AG08395 (cell line): ENCODE measurements at regions not wholly inside any gene's neighbourhood (a gene's known extent, or its start where the extent isn't known, plus 50 kb on each side); places are given as distances from the start of the nearest gene placed in this dataset.
"Not testable (repeated sequence)": the region's sequence is repeated elsewhere in the genome, so short reads cannot be mapped to it uniquely, and the experiment has no call there.

ENCODE experiments used
- DNase-seq: peaks from one replicate; pipeline ENCODE4 v3.0.0; 2012; ENCODE audit warnings: mixed read lengths, low spot score

DNA sequence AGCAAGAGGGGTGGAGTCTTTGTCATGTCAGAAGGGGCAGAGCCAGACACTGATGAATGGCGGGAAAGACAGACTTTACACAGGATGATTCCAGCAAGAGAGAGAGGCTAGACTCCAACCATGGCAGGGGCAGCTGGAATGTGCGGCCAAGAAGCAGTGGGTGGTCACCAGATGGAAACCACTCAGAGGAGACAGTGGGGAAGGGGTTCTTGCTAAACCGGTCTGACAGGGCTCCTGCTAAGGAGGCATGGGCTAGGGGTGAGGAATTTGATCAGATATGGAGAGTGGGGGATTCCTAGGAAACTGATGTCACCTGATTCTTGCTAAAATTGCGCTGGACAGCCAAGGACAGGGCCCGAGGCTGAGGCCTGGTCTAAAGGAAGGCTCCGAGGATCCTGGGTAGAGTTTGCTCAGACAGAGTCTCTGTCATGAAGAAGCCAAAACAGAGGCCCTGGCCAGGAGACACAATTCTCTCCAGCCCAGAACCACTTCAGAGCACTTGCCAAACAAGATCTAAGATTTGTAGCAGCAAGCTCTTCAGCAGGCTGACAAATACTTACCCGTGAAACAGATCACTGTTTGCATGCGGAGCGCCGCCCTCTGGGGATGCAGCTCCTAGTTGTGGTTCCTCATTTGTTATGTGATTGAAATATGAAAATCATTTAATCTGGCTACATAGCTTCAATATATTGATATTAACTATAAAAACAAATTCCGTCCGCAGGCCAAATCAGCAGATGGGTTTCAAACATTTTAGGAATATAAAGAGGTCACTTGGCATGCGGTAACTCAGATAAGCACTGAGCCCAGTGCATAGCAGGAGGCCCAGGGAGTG is 377.0 kb downstream of the TCERG1L start:
- no peak for DNase-seq

DNA sequence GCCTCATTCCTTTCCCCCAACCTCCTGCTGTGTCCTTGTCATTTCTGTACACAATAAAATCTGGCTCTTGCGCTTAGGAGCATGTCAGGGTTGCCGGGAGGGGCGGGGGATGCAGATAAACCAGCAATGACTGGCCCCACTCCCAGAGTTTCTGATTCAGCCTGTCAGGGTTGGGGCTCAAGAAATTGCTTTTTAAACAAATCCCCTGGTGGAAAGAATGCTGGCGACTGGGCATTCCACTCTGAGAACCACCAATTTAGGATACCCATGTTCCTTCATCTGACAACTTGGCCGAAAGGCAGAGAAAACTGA is 376.4 kb downstream of the TCERG1L start:
- no peak for DNase-seq

DNA sequence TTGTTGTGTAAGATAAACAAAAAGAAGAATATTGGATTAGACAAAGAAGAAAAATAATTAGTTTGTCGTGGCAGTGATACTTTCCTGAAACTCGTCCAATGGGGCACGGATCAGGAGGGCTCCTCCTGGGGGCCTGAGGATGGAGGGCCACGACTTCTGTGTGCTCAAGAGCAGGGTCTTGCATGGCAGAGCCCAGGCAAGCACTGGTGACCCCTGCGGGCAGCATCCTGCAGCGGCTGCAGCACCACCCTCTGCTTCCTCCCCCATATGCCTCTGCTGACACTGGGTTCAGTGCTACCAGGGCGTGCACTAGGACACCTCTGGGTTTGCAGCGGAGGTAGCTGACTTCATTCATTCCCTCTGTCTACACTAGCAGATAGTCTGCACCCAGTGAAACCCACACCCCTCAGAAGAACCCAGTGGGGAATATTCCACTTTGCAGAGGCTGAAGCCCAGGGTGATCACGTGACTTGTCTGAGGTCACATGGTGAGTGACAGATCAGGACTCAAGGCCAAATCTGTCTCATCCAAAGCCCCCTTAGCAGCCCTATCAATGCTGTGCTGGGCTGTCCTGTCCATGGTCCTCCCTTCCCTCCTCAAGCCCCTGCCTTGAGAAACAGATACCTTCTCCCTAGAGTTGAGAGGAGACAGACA is 375.5 kb downstream of the TCERG1L start:
- DNase-seq = no peak

DNA sequence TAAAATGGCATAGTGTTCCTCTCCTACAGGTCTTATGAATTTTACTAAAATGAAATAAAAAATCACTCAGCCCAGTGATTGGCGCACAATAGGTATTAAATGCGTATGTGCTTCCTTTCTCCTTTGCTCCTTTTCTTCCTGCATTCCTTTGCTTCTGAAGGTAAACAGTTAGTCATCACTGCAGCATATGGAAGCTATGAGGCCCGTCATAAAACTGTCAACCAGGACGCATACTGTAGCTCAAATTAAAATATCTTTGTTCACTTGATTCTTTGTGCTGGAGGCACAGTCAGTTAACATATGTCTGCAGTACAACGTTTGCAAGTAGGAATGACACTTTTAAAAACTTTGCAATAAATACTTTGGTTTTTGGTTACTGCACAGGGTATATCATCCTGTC is 374.7 kb downstream of the TCERG1L start:
- DNase-seq = no peak

DNA sequence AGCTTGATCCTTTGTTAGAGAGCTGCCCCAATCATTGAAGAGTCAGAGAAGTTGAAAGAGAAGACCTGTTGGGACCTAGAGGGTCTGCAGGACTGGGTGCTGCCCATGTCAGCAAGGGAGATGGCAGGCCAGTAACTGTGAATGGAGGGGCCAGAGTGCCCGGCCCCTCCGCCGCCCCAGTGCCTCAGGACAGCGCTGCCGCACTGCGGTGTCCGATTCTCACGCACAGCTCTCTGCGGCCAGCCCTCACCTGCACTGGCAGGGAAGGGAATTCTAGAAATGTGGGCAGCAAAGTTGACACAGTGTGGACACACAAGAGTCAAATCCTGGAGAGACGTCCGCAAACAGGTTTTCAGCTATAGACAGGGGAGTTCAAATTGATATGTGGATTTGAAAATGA is 373.5 kb downstream of the TCERG1L start:
- no peak for DNase-seq

DNA sequence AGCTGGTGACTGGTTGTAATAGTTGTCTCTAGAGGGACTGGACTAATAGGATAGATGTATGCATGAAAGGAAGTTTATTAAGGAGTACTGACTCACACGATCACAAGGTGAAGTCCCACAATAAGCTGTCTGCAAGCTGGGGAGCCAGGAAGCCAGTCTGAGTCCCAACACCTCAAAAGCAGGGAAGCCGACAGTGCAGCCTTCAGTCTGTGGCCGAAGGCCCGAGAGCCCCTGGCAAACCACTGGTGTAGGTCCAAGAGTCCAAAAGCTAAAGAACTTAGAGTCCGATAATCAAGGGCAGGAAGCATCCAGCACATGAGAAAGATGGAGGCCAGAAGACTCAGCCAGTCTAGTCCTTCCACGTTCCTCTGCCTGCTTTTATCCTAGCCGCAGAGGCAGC is 372.6 kb downstream of the TCERG1L start:
- not testable (repeated sequence) for DNase-seq

DNA sequence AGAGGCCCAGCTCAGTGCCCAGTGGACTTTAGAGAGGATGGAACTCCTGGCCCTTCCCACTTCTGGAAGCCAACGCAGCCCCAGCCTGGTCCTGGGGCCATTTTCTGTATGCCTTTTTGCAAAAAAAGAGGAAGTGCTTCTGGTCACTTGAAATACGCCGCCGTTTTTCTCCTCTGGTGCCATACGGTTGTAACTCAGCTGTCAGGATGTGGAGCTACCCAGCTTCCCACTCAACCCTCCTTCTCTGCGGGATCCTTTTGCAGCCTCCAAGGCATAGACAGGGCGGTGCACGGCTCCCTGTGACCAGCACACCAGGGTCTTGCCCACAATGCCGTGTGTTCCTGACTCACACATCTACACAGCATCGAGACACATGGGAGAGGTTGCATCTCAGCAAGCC is 369.6 kb downstream of the TCERG1L start:
- no peak for DNase-seq

DNA sequence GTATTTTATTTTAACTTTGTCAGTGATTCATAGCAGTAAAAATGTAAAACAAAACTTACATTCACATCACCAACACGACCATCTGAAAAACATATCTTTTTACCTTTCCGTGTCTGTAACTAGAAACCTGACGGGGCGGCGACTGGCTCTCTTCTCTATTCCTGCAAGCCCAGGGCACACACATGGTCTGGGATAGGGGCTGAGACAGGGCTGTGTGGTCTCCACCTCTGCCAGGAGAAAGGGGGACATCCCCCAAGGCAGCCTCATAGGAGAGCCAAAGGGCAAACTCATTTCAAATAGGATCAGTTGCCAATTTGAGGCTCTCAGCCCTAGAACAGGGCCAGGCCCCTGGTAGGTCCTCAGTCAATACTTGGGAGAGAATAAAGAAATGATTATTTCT is 359.4 kb downstream of the TCERG1L start:
- DNase-seq = no peak

DNA sequence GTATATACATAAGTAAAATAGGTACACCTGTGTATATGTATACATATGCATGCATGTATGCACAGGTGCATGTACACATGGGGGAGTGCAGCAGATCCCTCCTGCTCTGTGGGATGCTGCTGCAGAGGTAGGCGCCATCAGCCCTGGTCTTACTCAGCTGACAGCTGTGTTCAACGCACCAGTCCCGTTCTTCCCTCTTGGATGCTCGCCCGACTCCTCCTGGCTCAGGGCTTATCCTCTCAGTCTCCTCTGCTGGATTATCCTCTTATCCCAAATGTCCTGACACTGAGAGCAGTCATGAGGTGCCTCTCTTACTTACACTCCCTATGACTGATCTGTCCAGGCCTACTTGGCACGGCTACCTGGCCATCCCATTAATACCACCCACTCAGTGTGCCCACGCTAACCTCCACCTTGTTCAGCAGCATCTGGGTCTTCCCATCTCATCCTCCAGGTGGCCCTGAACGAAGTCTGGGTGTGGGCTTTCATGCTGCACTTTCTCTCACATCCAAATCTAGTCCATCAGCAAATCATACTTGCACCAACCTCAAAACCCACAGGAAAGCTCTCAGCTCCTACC is 357.1 kb downstream of the TCERG1L start:
- no peak for DNase-seq

DNA sequence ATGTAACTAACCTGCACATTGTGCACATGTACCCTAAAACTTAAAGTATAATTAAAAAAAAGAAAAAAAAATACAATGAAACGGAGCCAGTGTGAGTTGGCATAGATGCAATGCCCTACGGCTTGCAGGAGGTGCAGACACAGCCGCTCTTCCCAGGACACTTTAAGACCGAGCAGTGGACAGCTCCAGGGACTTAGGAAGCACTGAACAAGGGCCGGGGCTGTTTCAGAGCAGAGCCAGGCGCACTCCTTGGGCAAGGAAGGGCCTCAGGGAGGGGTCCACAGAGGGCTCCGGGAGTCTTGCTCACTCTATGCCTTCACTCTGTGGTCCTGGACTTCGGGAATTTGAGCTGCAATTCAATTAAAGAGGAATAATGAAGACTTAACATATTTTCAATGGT is 355.3 kb downstream of the TCERG1L start:
- no peak for DNase-seq

DNA sequence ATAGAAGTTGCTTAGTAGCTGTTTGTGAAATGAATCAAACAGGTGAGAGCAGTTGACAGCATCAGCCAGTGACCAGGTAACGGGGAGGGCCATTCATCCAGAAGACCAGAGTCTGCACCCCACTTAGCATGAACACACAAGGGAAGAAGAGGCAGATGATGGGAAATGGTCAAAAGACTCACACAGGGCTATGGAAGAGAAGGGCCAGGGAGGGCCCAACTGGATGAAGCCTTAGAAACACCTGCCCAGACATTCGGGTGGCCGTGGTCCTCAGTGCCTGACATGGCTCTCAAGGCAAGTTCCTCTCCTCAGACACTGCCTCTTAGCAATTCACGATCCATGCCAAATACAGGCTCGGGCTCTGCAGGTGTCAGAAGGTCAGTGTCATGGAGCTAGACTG is 354.1 kb downstream of the TCERG1L start:
- DNase-seq = no peak

DNA sequence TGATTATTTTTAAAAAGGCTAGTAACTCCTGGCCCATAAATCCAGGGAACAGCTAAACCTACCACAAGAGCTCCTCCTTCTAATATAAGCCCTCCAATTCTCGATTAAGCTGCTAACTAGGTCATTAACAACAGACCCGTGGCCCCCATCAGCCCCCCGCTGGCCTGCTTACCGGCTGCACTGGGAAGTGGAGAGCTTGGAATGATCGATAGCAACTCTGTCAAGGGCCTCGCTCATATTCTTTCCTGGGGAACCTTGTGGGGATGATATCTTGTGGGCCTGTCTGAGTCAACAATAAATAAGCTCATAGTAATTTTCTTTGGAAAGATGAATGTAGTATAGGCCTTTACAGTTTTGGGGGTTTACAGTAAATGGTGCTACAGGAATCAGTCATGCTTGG is 353.5 kb downstream of the TCERG1L start:
- DNase-seq = no peak

DNA sequence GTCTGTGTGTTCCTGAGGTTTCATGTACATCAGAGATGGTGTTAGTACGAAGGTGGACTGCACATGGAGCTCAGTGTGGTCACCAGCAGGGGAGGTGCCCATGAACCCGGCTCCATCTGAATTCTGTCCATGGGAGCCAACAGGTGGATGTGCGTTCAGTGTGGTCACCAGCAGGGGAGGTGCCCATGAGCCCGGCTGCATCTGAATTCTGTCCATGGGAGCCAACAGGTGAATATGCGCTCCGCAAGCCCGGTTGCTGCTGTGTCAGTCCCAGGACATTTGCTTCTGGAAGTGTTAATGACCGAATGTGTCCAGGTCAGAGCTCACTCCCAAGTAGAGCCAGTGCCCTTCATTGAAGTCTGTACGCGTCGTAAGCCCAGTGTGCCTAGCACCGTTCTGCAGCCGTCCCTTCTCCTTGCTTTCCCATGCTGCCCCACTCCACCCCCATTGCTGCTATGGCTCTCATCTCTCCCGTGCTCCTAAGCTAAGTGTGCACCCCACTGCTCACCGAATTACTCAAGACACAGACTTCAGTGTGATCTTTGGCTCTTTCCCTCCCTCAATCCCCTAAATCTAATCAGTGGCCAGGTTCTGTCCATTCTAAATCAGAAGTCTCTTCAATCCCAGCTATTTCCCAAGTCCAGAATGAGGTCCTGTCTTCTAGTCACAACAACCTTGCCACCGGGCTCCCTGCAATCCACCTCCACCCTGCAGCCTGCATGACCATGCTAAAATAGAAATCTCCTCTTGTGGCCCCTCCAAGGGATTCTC is 352.4 kb downstream of the TCERG1L start:
- DNase-seq = no peak

DNA sequence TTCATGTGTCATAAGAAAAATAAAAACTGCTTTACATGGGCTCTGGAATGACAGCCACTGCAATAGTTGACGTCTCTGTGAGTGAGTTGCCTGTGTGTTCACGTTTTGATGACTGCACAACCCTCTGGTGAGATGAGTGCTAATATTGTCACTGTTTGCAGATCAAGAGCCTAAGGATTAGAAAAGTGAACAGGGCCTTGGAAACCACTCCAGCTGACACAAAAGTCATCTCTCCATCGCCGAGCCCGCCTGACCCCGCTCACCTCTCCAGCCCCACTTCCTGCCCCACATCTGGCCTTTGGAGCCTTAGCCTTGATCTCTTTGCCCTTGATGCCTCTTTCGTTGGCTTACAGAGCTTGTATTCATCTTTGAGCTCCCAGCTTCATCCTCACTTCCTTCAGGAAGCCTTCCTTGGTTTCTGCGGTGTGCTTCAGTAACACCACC is 351.7 kb downstream of the TCERG1L start:
- DNase-seq = no peak

DNA sequence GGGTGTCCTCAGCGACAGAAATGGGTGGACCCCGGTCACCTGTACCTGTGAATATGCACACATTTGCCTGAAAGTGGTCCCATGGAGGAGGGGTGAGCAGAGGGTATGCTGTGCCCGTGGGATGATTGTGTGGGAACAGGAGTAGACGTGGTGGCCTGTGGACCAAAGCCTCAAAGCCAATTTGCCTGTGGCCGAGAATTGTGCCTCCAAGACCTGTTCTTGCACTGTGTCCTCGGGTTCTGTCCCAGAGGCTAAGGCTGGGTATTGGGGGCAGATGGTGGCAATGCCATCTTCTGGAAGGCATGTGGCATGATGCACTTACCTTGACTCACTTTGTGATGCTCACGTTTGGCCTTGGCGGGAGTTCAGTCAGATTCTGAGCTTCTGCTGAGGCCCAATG is 351.0 kb downstream of the TCERG1L start:
- DNase-seq = no peak

DNA sequence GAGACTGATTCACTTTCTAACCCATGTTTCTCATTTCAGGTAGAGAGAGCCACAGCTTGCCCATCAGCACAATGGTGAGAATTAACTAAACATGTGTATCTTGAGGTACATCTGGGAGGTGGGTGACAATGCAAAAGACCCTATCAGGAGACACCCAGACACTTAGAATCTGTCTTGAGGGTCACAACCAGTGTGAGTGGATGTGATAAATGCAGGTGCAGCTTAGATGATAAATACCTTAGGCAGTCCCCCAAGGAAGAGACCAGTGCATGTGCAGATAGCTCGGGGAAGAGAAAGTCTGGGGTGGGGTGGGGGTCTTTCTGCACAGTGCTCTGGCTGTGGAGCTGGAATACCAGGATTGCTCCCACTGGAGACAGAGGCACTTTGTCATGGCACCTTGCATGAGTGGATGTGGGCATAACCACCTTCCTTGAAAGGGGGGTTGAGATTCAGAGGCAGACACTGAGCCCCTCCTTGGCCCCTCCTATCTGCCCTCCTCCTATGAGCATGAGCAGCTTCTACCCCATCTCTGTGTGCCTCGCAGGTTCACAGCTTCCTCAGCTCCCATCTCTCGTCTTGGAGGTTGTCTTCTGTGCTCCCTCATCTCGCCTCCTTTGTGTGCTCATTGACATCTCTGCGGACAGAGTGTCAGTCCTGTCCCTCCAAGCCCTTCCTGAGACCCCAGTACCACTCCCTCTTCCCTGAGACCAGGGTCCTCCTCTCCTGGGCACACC is 349.8 kb downstream of the TCERG1L start:
- DNase-seq = no peak

DNA sequence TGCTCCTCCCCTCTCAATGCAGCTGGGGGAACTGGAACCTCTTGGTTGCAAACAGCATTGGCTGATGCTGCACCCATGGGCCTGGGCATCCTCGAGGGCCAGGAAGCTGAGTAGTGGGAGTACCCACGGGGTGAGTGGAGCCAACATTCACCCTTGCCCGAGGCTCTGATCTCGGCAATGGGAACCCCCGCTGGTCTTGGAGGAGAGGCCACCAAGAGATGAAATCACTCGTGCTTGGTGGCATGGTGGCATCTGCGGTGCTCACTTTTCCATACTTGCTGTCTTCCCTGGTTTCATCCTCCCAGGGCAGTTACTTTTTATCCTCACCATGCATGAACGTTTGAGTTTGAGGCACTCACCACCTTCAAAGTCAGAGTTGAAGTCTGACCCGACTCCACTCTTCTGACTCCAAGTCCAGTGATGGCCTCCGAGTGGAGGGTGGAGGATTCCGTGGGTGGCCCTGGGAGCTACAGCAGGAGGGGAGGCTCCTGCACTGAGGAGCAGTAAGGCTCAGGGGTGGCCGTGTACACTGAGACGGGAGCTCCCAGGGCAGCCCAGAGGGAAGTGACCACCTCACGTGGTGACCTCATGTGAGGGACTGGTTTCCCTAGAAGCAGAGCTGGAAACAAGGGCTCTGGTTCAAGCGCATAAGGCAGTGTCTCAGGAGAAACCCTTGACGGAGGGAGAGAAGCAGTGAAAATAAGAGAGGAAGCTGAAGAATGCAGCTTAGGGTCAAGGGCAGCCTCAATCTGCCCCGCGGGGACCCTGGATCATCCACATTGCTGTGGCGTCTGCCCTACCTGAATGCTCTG is 349.1 kb downstream of the TCERG1L start:
- no peak for DNase-seq

DNA sequence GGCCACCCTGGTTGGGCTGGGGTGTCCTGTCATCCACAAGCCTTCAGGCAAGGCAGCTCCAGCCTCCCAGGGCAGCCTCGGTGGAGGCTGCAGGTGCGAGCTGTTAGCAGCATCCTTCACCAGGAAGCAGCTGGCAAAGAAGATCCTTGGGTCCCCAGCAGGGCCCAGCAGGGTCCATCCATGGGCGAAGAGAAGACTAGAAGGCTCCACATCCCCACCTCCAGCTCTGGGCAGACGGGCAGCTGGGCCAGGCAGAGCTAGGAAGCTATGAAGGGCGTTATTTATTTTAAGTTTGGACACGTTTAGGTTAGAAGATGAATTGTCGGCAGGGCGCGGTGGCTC is 348.5 kb downstream of the TCERG1L start:
- no peak for DNase-seq

DNA sequence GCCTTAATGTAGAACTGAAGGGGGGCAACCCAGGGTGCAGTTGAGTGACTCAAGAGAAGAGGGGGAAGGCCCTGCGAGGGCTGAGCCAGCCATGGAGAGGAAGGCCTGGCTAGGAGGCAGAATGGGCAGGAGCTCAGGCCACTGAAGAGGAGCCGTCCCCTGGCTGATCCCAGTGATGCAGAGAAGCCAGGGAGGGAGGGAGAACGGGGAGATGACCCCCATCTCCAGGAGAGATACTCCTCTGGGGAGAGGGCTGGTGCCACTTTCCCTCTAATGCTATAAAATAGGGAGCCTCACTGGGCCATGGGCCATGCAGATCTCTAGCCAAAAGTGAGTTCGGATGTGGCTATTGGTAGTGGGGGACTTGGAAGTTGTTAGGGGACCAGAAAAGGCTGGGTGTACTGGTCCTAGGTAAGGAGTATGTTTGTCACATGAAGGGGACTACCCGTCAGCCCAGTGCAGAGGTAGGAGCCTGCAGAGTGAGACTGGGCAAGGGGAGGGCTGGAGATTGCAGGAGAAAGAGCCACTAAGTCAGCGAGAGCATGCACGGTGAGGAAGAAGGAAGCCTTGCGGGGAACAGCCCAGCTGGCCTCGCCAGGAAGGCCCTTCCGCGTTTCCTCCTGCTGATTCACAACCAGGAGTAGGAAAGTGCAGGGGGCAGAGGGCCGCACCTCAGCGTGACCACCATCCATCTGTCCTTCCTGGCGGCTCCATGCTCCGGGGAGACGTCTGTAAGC is 347.6 kb downstream of the TCERG1L start:
- DNase-seq = no peak

DNA sequence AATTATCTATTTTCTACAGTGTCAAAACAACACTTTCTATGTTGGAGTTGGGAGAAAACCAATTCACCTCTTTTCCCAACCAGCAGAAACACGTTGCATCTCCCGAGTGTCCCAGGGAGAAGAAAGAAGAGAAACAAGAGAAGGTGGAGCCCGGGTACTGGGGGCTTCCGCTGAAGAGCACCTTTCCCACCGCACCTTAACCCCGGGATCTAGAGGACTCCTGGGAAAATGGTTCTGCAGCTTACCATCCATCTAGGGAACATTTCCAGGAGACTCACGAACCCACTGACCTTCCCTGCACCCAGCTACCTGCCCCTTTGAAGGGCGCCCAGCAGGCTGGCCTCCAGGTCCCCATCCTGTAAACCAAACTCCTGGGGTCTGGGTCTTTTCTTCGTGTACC is 346.8 kb downstream of the TCERG1L start:
- DNase-seq = no peak

DNA sequence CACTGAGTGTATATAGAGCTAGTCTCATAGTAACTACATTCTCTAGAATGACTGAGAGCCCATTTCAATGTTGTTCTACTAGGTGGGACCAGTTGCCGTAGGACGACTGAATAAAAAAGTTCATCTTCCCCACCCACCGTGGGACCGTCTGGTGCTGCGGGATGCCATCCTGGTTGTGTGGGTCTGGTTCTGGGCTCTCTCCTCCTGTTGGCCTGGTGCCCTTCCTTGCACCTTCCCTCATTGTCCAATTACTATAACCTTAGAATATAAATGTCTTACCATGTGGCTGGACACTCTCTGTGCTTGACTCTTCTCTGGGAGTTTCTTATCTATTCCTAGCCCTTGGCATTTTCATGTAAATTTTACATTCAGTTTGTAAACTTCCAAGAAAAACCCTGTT is 344.4 kb downstream of the TCERG1L start:
- no peak for DNase-seq
